ENCODE measurements at regions not wholly inside any gene's neighbourhood (a gene's known extent, or its start where the extent isn't known, plus 50 kb on each side); places are given as distances from the start of the nearest gene placed in this dataset.
"Not testable (repeated sequence)": the region's sequence is repeated elsewhere in the genome, so short reads cannot be mapped to it uniquely, and the experiment has no call there.

DNA sequence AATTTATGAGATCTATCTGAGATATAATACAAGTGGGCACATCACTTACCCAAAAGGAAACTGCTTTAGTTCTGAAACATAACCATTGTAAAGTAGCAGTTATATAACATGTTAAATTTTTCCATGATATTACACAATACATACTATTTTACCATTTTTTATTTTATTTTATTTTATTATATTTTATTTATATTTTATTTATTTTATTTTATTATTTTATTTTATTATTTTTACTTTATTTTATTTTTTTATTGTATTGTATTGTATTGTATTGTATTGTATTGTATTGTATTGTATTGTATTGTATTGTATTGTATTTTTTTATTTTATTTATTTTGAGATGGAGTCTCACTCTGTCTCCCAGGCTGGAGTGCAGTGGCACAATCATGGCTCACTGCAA, 1095.9 kb downstream of the SUCLG1 start:
- DNase-seq = not testable (repeated sequence)

DNA sequence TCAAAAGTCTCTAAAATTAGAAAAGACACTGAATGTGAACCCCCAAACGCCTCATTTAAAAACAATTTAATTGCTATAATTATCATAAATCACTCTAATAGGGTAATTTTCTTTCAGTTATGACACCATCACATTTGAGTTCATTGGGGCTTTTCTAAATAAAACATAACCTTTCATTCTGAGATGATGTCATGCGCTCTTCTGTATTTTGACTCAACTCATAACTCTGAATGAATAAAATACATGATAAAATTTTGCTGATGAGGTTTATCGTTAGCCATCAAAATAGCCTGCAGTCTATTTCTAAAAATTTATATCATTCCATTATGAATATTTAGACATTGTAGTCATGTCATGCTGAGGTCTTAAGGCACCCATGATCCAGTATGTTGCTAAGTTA, 1099.7 kb downstream of the SUCLG1 start:
- DNase-seq = no peak

GRCh38 chr2:83342860-83343329, 1116.2 kb downstream of the SUCLG1 start:
- DNase-seq = no peak

DNA sequence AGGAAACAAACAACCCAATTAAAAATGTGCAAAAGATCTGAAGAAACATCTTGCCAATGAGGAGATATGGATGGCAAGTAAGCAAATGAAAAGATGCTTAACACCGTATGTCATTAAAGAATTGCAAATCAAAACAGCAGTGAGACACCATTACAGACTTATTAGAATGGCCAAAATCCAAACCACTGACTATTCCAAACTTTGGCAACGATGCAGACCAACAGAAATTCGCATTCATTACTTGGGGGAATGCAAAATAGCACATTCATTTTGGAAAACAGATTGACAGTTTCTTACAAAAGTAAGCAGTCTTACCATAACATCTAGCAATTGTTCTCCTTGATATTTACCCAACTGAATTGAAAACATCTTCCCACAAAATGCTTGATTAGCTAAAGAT, 1118.7 kb downstream of the SUCLG1 start:
- no peak for DNase-seq

DNA sequence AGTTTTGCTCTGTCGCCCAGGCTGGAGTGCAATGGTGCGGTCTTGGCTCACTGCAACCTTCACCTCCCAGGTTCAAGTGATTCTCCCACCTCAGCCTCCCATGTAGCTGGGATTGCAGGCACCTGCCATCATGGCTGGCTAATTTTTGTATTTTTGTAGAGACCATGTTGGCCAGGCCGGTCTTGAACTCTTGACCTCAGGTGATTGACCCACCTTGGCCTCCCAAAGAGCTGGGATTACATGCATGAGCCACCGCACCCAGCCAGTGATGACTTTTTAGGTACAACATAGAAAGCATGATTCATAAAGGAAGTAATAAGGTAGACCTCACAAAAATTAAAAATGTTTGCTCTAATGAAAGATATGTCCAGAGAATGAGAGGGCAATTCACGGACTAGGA, 1119.1 kb downstream of the SUCLG1 start:
- DNase-seq = not testable (repeated sequence)

- DNase-seq = no peak
These were observed 1127.3 kb downstream of the SUCLG1 start for GRCh38 chr2:83331810-83332209.

- DNase-seq = no peak
These were observed 1136.0 kb downstream of the SUCLG1 start for GRCh38 chr2:83323038-83323437.

DNA sequence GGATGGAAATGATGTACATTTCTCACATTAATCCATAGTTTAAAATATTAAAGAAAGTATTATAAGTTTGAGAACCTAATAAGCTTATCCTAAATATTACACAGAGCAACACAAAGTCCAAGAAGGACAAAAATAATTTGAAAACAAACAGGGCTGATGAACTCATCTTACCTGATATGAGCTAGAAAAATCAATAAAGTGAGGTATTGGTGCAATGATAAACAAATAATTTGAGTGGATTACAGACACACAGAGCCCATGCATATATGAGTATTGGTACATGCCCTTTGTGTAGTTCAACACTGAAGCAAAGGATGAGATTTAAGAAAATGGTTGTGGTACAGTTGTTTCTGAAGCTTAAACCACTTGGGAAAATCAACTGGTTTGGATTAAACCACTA, 1139.0 kb downstream of the SUCLG1 start:
- DNase-seq = no peak

DNA sequence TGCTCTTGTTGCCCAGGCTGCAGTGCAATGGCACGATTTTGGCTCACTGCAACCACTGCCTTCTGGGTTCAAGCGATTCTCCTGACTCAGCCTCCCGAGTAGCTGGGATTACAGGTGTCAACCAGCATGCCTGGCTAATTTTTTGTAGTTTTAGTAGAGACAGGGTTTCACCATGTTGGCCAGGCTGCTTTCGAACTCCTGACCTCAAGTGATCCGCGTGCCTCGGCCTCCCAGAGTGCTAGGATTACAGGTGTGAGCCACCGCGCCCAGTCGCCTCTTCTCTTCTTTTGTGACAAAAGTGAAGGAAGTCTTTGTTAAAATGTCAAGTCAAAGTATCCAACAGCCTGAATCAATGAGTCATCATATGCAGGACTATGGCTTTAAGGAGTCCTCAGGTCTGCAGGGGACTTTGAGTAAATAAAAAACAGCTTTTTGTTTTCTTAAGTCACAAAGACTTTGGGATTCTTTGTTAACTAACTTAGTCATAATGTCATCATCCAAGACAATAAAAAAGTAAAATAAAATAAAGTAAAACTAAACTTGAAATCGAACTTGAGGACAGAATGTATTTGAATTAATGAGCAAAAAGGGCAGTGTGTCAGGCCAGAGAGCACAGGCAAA, 1153.2 kb downstream of the SUCLG1 start:
- DNase-seq = no peak

- no peak for DNase-seq
These were observed 1168.0 kb downstream of the SUCLG1 start for GRCh38 chr2:83291083-83291482.

DNA sequence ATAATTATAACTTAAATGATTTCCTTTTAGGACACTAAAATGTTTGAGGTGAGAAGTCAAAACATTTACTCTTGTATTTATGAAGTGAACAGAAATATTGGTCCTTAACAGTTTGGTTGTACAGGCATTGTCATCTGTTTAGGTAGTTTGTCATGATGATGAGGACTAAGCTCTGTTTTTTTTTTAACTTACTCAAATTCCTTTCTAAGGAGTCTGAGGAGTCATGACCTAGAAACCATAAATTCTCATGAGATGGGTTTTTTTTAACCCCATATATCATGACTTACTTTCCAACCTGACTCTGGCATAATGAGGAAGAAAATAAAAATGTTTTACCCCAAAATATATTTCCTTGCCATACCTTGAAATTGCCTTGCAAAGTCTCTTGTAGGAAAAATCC, 1176.2 kb downstream of the SUCLG1 start:
- no peak for DNase-seq

DNA sequence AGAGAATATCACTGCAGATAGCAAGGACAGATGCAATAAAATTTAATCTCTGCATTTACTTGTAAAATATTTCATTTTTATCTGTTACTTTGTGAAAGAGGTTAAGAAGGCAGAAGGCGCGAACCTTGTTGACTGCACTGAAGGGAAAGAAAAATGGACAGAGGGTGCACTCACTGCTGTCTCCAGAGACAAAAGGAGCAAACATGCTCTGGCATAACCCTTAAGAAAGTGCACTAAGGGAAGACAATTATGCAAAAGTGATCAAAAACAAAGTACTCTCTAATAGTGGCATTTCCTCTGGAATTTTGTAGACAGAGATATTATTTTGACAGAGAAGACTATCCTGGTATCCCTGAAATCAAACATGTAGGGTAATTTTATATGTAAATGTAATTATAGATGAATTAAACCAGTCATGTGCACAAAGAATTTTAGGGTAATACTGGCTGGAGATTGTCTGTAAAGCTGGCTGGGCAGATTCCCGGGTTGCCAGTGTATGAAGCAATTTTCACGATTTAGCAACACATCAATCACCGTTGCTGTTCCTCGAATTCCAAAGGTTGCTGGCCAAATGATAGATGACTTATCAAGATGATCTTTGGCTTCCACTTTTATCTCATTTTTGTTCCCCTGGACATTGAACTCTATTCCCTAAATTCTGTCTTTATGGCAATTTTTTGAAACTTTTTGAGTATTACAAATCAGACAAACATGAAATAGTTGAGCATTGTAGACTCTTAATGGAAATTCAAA, 1176.9 kb downstream of the SUCLG1 start:
- no peak for DNase-seq

- DNase-seq = no peak
These were observed 1178.7 kb downstream of the SUCLG1 start for GRCh38 chr2:83280391-83280790.

DNA sequence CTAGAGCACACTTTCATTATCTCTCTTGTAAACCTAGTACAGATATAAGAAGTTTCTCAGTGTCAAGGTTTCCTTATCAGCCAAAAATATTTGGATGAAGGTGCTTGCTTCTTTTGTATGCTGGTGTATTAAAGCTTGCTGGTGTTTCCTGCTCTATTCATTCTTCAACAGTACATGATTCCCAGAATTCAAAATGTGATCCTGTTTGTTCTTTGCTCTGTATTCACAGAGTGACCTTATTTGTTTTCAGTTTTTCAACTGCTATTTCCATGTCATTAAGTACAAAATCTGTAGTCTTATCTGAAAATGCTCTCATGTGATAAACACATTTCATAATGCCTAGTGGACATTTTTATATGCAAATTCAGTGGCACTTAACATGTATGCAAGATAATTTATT, 1185.8 kb downstream of the SUCLG1 start:
- no peak for DNase-seq

DNA sequence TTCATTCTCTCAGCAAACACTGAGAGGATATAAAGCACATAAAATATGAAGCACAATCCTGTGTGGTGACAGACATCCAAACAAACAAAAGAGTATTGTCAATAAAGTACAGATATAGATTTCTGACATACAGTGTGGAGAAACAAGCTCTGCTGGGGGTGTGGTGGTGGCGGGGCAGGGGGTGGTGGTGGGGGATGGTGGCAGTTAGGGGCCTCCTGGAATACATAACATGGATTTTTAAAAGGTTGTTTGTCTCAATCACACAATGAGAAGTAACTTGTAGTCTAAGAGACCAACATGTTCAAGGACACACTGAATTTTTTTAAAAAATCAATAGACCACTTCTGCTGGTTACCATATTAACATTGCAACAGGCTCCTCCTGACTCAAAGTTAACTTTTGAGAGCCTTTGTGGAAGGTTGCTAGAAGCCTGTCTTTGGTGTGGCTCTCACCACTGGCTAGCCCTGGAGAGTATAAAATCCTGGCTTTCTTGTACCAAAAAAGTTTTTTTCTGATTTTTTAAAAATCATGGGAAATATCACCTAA, 1197.4 kb downstream of the SUCLG1 start:
- DNase-seq = no peak

- no peak for DNase-seq
These were observed 1205.2 kb downstream of the SUCLG1 start for GRCh38 chr2:83253848-83254247.

DNA sequence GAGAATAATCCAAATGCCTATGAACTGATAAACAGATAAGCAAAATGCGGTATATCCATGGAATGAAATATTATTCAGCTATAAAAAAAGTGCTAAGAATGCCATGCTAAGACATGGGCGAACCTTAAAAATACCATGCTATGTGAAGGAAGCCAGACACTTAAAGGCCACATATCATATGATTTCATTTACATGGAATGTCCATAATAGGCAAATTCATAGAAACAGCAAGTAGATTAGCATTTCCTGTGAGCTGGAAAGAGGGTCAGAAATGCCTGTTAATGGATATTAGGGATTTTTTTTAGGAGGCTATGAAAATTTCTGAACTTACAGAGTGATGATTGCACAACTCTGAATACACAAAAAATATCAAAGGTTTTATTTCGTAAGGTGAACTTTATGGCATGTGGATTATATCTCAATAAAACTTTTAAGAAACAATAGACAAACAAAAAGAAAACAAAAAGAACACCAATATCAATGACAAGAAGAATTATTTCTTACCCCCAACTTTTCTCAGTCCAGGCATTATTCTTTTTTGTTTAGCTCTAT, 1207.7 kb downstream of the SUCLG1 start:
- DNase-seq = no peak

DNA sequence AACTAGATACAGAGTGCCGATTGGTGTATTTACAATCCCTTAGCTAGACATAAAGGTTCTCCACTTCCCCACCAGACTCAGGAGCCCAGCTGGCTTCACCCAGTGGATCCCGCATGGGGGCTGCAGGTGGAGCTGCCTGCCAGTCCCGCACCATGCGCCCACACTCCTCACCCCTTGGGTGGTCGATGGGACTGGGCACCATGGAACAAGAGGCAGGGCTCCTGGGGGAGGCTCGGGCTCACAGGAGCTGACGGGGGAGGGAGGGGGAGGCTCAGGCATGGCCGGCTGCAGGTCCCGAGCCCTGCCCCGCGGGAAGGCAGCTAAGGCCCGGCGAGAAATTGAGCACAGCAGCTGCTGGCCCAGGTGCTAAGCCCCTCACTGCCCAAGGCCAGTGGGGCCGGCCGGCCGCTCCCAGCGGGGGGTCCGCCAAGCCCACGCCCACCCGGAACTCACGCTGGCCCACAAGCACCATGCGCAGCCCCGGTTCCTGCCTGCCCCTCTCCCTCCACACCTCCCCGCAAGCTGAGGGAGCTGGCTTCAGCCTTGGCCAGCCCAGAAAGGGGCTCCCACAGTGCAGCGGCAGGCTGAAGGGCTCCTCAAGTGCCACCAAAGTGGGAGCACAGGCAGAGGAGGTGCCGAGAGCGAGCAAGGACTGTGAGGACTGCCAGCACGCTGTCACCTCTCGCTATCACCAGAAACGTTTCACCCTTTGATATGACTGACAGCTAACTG, 1213.1 kb downstream of the SUCLG1 start:
- not testable (repeated sequence) for DNase-seq

DNA sequence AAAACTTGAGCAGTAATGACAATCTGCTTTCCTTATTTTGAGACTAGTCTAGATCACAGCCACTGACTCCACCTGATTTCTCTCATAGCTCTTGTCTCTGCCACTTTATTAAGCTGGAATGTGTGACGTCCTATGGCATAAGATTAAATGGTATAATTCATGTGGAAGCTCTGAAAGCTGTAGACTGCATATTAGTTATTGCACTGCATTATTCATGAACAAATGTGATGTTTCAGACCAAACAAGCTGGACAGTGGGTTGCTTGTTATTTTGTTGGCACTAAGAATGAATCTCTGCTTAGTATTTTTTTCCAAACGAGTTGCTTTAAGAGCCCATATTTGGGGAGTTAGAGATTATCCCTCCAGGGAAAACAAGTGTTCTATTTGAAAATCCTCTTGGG, 1218.5 kb downstream of the SUCLG1 start:
- no peak for DNase-seq

DNA sequence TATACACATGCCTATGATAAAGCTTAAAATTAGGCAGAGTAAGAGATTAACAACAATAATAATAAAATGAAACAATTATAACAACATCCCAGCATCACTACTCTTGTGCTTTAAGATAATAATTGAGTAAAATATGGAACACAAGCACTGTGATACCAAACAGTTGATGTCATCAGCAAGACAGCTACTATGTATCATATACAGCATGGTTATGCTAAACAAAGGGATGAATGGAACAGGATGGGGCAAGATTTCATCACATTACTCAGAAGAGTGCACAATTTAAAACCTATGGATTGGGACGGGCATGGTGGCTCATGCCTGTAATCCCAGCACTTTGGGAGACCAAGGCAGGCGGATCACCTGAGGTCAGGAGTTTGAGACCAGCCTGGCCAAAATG, 1221.0 kb downstream of the SUCLG1 start:
- DNase-seq = no peak

DNA sequence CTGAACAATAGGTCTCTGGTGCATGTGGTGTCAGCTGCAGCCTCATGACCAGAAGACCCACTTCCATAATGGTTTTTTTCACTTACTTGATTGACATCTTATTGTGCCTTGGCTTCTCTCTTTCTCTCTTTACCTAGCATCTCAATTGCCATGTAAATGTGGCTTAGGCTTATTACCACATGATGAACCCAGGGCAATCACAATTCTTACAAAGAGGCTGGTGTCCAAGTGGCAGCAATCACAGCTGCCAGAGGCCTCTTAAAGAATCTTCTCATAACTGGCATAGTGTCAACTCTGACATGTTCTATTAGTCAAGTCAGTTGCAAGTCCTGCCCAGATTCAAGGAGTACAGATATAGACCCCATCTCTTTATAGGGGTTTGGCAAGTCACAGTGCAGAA, 1224.8 kb downstream of the SUCLG1 start:
- no peak for DNase-seq

- DNase-seq = no peak
These were observed 1225.3 kb downstream of the SUCLG1 start for GRCh38 chr2:83233781-83234180.

DNA sequence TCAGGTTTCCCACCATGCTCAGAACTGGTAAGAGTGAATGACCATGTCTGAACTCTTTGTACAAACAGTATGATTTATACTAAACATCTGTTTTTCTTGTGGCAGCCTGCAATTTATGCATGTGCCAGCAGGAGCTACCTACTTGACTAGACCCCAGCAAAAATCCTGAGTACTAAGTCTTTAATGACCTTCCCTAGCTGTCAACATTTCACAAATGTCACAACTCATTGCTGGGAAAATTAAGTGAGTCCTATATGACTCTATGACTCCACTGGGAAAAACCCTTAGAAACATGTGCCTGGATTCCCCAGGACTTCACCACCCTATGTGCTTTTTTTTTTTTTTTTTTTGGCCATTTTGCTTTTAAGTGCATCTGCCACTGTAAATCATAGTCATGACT, 1225.8 kb downstream of the SUCLG1 start:
- DNase-seq = no peak

Data from NCI-H1048 (cell line).